ENCODE measurements at regions not wholly inside any gene's neighbourhood (a gene's known extent, or its start where the extent isn't known, plus 50 kb on each side); places are given as distances from the start of the nearest gene placed in this dataset.

GRCh38 chr6:137697267-137697938 lies 169.7 kb upstream of the TNFAIP3 start:
- DNase-seq (peak in 1 of 5 donors; percentile 53), ATAC-seq (peak; percentile 40 to 76 (median 60))
- TF ChIP-seq POLR2A (IDR thresholded peaks at IDR 0.05) (no peak), CTCF (IDR thresholded peaks at IDR 0.05) (peak in 2 of 12 donors; percentile 7 to 9)
- Histone ChIP-seq H3K4me1 (peaks cover 0 to 52% (median 33%) of the 10 kb centered on the region in 12 donors), H3K27ac (peak overlapping the region in 11 of 12 donors; percentile 15 to 79 (median 48)), H3K9me3 (no peaks in the 10 kb centered on the region), H3K4me3 (no peak overlapping the region), H3K36me3 (no peaks in the 10 kb centered on the region), H3K27me3 (no peaks in the 10 kb centered on the region)
- intact Hi-C loops (cut with DNase I): no loop called here
- WGBS, 4 donors: 18 to 28% (median 22%) methylated on average over 2 of the region's 2 CpGs

DNA sequence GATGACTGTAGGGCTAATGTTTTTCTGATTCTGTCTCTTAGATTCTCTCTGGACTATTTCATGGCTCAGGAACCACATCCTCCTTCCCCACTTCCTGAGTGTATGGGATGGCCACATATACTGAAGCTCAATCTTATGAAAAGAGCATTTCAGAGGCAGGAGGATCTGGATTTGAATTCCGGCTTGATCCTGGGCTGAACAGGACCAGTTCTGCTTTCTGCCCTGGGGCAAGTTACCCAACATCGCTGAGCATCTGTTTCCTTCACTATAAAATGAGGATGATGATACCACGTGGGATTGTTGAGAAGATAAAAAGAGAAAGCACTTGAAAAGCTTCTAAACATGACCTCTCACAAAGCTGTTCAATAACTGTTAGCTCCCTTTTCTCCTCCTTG lies 168.4 kb upstream of the TNFAIP3 start:
- Histone ChIP-seq H3K4me3 (no peak overlapping the region), H3K4me1 (peaks cover 0 to 61% (median 36%) of the 10 kb centered on the region in 12 donors), H3K9me3 (no peaks in the 10 kb centered on the region), H3K36me3 (no peaks in the 10 kb centered on the region), H3K27ac (peak overlapping the region in 3 of 12 donors; percentile 15 to 79 (median 31)), H3K27me3 (no peaks in the 10 kb centered on the region)
- 55 to 76% (median 64%) methylated on average over 3 of the region's 3 CpGs for WGBS, 4 donors
- peak in 1 of 5 donors; percentile 43 for DNase-seq
- no peak for TF ChIP-seq POLR2A (IDR thresholded peaks at IDR 0.05)
- TF ChIP-seq CTCF (IDR thresholded peaks at IDR 0.05): no peak
- ATAC-seq: peak in 2 of 4 donors; percentile 8 to 22
- intact Hi-C loops (cut with DNase I): no loop called here

DNA sequence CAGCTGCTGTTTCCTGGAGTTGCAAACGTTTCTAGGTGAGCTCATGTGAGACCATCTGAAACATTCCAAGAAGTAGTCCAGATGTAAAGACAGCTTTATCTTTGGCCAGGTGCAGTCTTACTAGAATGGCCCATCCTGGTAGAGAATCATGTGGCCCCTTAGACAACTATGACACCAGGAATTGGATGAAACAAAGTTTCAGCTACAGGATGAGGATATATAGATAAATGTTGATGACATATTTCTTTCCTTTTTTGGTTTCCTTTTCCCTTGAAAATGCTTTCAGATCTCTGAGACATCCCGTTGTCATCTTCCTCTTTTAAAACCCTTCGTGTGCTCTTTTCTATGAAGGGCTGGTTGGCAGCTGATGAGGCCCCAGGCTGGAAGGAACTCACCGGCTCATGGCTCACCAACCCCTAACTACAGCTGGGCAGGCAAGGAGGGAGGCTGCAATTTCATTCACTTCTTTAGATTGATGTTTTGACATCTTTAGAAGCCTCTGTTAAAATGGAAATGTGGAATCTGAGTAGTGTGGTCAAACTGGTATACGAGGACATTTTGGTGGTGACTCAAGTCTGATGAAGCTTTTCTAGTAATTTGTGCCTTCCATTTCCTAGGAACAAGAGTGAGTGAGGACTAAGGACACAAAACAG lies 167.9 kb upstream of the TNFAIP3 start:
- intact Hi-C loops (cut with DNase I): no loop called here
- Histone ChIP-seq H3K4me3 (no peak overlapping the region), H3K4me1 (peaks cover 0 to 61% (median 33%) of the 10 kb centered on the region in 12 donors), H3K36me3 (no peaks in the 10 kb centered on the region), H3K27me3 (no peaks in the 10 kb centered on the region), H3K27ac (peak overlapping the region in 8 of 12 donors; percentile 9 to 81 (median 40)), H3K9me3 (no peaks in the 10 kb centered on the region)
- WGBS, 4 donors: 56 to 66% (median 62%) methylated on average over 5 of the region's 5 CpGs
- ATAC-seq (peak in 1 of 4 donors; percentile 28), DNase-seq (peak in 1 of 5 donors; percentile 46)
- TF ChIP-seq CTCF (IDR thresholded peaks at IDR 0.05): no peak
- TF ChIP-seq POLR2A (IDR thresholded peaks at IDR 0.05): no peak

GRCh38 chr6:137700161-137700560 lies 166.9 kb upstream of the TNFAIP3 start:
- H3K27ac ChIP-seq: peak overlapping the region in 8 of 12 donors; percentile 11 to 89 (median 78)
- WGBS, 4 donors: 73 to 91% (median 83%) methylated on average over 1 of the region's 1 CpG
- ATAC-seq: no peak

More at GRCh38 chr6:137700161-137700560, 166.9 kb upstream of the TNFAIP3 start:
- no peaks in the 10 kb centered on the region for H3K36me3 ChIP-seq
- peaks cover 0 to 66% (median 34%) of the 10 kb centered on the region in 12 donors for H3K4me1 ChIP-seq
- intact Hi-C loops (cut with DNase I): loop anchor here in 4 of 10 donors (5.0 to 10.0 kb wide), 4 partner anchors 33 to 405 kb away; partner anchors contain the start of gene PERP (in 1 of the 4)
- H3K4me3 ChIP-seq: no peak overlapping the region
- no peak for DNase-seq
- no peaks in the 10 kb centered on the region for H3K27me3 ChIP-seq
- TF ChIP-seq POLR2A (IDR thresholded peaks at IDR 0.05) (no peak), CTCF (IDR thresholded peaks at IDR 0.05) (no peak)
- no peaks in the 10 kb centered on the region for H3K9me3 ChIP-seq

Measured in heart left ventricle (tissue), 16 donors.